H9 (cell line): ENCODE measurements at regions not wholly inside any gene's neighbourhood (a gene's known extent, or its start where the extent isn't known, plus 50 kb on each side); places are given as distances from the start of the nearest gene placed in this dataset.

Experiments
- DNase-seq: peaks from one replicate; pipeline ENCODE4 v3.0.0-alpha.2; 2017
- H2AFZ ChIP-seq: one replicate; pipeline ENCODE4 v1.6.1; 2013; ENCODE audit warnings: mild to moderate bottlenecking, low read length, control low read depth, moderate library complexity
- H2AK5ac ChIP-seq: 2 replicates; pipeline ENCODE4 v1.6.1; 2013; ENCODE audit warnings: low read length, control low read depth, mixed read lengths; ENCODE audit not compliant: insufficient read length
- H2BK120ac ChIP-seq: one replicate; pipeline ENCODE4 v1.6.1; 2013; ENCODE audit warnings: low read depth, mild to moderate bottlenecking, low read length, control low read depth, inconsistent platforms; ENCODE audit not compliant: poor library complexity, severe bottlenecking
- H2BK12ac ChIP-seq: 2 replicates; pipeline ENCODE4 v1.6.1; 2013; ENCODE audit warnings: low read length, control low read depth, mixed read lengths, low read depth; ENCODE audit not compliant: insufficient read length
- H2BK15ac ChIP-seq: 2 replicates; pipeline ENCODE4 v1.6.1; 2013; ENCODE audit warnings: low read depth, low read length, control low read depth
- H2BK20ac ChIP-seq: one replicate; pipeline ENCODE4 v1.6.1; 2013; ENCODE audit warnings: low read depth, mild to moderate bottlenecking, low read length, control low read depth, inconsistent platforms; ENCODE audit not compliant: poor library complexity, severe bottlenecking
- H2BK5ac ChIP-seq: 2 replicates; pipeline ENCODE4 v1.6.1; 2013; ENCODE audit warnings: low read length, control low read depth, mixed read lengths; ENCODE audit not compliant: insufficient read length
- H3K14ac ChIP-seq: 2 replicates; pipeline ENCODE4 v1.6.1; 2013; ENCODE audit warnings: low read length, control low read depth; ENCODE audit not compliant: insufficient read depth
- H3K18ac ChIP-seq: 2 replicates; pipeline ENCODE4 v1.6.1; 2013; ENCODE audit warnings: low read depth, mild to moderate bottlenecking, mixed read lengths, low read length, control low read depth; ENCODE audit not compliant: insufficient read length
- H3K23ac ChIP-seq: 2 replicates; pipeline ENCODE4 v1.6.1; 2013; ENCODE audit warnings: low read length, control low read depth, mixed read lengths, low read depth; ENCODE audit not compliant: insufficient read length
- H3K23me2 ChIP-seq: 2 replicates; pipeline ENCODE4 v1.6.1; 2013; ENCODE audit warnings: low read depth, mild to moderate bottlenecking, mixed read lengths, low read length, control low read depth; ENCODE audit not compliant: insufficient read length, poor library complexity, severe bottlenecking
- H3K27ac ChIP-seq: 2 replicates; pipeline ENCODE4 v1.5.1; 2013; ENCODE audit warnings: low read length, control low read depth, mixed read lengths, low read depth; ENCODE audit not compliant: insufficient read length
- H3K27me3 ChIP-seq: 2 replicates; pipeline ENCODE4 v1.6.1; 2013; ENCODE audit warnings: low read length, control low read depth, inconsistent platforms; ENCODE audit not compliant: insufficient read depth
- H3K4ac ChIP-seq: 2 replicates; pipeline ENCODE4 v1.6.1; 2013; ENCODE audit warnings: low read depth, mild to moderate bottlenecking, control low read depth, inconsistent platforms, low read length, moderate library complexity
- H3K4me1 ChIP-seq: 2 replicates; pipeline ENCODE4 v1.6.1; 2013; ENCODE audit warnings: low read length, control low read depth, inconsistent platforms; ENCODE audit not compliant: insufficient read depth
- H3K4me2 ChIP-seq: 2 replicates; pipeline ENCODE4 v1.6.1; 2013; ENCODE audit warnings: low read length, control low read depth, mixed read lengths; ENCODE audit not compliant: insufficient read length, insufficient read depth
- H3K56ac ChIP-seq: 2 replicates; pipeline ENCODE4 v1.6.1; 2013; ENCODE audit warnings: low read depth, mild to moderate bottlenecking, mixed read lengths, low read length, control low read depth; ENCODE audit not compliant: insufficient read length
- H3K79me1 ChIP-seq: 2 replicates; pipeline ENCODE4 v1.6.1; 2013; ENCODE audit warnings: low read depth, mild to moderate bottlenecking, moderate library complexity, low read length, control low read depth, inconsistent platforms; ENCODE audit not compliant: insufficient read depth, poor library complexity, severe bottlenecking
- H3K79me2 ChIP-seq: 2 replicates; pipeline ENCODE4 v1.6.1; 2013; ENCODE audit warnings: low read length, control low read depth, inconsistent platforms; ENCODE audit not compliant: insufficient read depth
- H3K9ac ChIP-seq: 2 replicates; pipeline ENCODE4 v1.6.1; 2013; ENCODE audit warnings: low read length, control low read depth, mixed read lengths; ENCODE audit not compliant: insufficient read length; ENCODE audit errors: extremely low read depth
- H3K9me3 ChIP-seq: one replicate; pipeline ENCODE4 v1.6.1; 2013; ENCODE audit warnings: low read depth, low read length, inconsistent platforms; ENCODE audit not compliant: control insufficient read depth
- H3T11ph ChIP-seq: one replicate; pipeline ENCODE4 v1.6.1; 2013; ENCODE audit warnings: mild to moderate bottlenecking, low read length, control low read depth, inconsistent platforms
- H4K20me1 ChIP-seq: one replicate; pipeline ENCODE4 v1.6.1; 2013; ENCODE audit not compliant: control insufficient read depth, insufficient read length, insufficient read depth
- H4K5ac ChIP-seq: 2 replicates; pipeline ENCODE4 v1.6.1; 2013; ENCODE audit warnings: low read depth, mild to moderate bottlenecking, mixed read lengths, low read length, control low read depth; ENCODE audit not compliant: insufficient read length
- H4K8ac ChIP-seq: replicated peaks from 2 replicates; pipeline ENCODE4 v1.6.1; 2013; ENCODE audit warnings: low read length, control low read depth, mixed read lengths, low read depth; ENCODE audit not compliant: insufficient read length
- H4K91ac ChIP-seq: 2 replicates; pipeline ENCODE4 v1.6.1; 2013; ENCODE audit warnings: low read depth, mild to moderate bottlenecking, moderate library complexity, mixed read lengths, low read length, control low read depth; ENCODE audit not compliant: insufficient read length
- H3K27ac Mint-ChIP-seq, 3 experiments: 2 replicates in 2 of 3; 3 replicates in 1 of 3; pipeline ENCODE4 v1.8.0; 2020 to 2021; ENCODE audit warnings: mixed read lengths in 3 of 3, mild to moderate bottlenecking in 1 of 3, moderate library complexity in 1 of 3
- H3K27me3 Mint-ChIP-seq: 2 replicates; pipeline ENCODE4 v1.8.0; 2021; ENCODE audit warnings: low read depth, mild to moderate bottlenecking, moderate library complexity, mixed read lengths
- H3K36me3 Mint-ChIP-seq, 3 experiments: 2 replicates in 2 of 3; 3 replicates in 1 of 3; pipeline ENCODE4 v1.8.0; 2020 to 2021; ENCODE audit warnings: low read depth in 3 of 3, mixed read lengths in 3 of 3; ENCODE audit not compliant: insufficient read depth in 1 of 3
- H3K4me1 Mint-ChIP-seq, 2 experiments: 2 replicates each; pipeline ENCODE4 v1.8.0; 2020; ENCODE audit warnings: mixed read lengths in 2 of 2
- H3K4me3 Mint-ChIP-seq, 2 experiments: 2 replicates in 1 of 2; 3 replicates in 1 of 2; pipeline ENCODE4 v1.8.0; 2020 to 2021; ENCODE audit warnings: mild to moderate bottlenecking in 2 of 2, mixed read lengths in 2 of 2, moderate library complexity in 1 of 2
- H3K9me3 Mint-ChIP-seq, 2 experiments: 2 replicates in 1 of 2; 3 replicates in 1 of 2; pipeline ENCODE4 v1.8.0; 2020; ENCODE audit warnings: mild to moderate bottlenecking in 2 of 2, mixed read lengths in 2 of 2, moderate library complexity in 1 of 2
- WGBS: extraction: QIAGEN DNeasy Blood & Tissue Kit; methylation state at CpG from one replicate; pipeline ENCODE4 v1.1.7; 2013; ENCODE audit warnings: missing lambda C conversion rate, low lambda C conversion rate, mixed read lengths; ENCODE audit not compliant: insufficient read length; ENCODE audit errors: extremely low coverage; 5-methylcytosine and 5-hydroxymethylcytosine counted together
- TF ChIP-seq, protein P1 (sequence below): fragments of 200-600 bp; sonication (generic); conservative IDR thresholded peaks from 3 replicates; pipeline ENCODE4 v1.8.0; 2021; ENCODE audit warnings: antibody characterized with exemption, mild to moderate bottlenecking

DNA sequence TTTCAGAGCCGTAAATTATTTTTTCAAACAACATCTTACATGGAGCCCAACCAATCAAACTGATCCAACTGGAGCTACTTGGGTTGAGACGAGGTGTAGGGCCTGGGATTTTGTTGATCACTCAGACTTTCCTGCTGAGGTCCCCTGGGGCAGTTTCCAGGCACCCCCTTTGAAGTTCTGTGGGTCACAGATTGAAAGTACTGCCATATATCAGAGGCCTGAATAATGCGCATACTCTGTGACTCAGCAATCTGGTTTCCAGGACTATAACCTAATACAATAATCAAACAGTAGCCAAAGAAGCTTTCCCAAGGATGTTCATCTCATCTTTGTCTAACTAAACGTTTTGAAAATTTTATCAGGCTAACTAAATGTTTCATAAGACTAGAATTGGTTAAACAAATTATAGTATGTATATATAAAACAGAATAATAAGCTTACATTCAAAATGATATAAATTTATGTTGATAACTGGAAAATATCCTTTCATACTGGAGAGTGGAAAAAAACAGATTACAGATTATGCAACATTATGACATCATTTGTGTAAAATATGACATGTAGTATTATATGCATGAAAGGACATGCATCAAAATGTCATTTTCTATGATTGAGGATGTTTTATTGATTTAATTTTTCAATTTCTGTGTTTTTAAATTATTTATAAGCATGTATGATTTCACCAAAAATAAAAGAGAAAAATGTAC, 617.1 kb downstream of the NTRK3 start:
- Histone ChIP-seq H2BK12ac (no peak overlapping the region), H4K20me1 (no peaks in the 10 kb centered on the region), H2AFZ (no peak overlapping the region), H4K91ac (no peak overlapping the region), H4K5ac (no peak overlapping the region), H3K4me2 (no peak overlapping the region), H3K27ac (no peak overlapping the region), H3K9ac (no peak overlapping the region), H3K4ac (no peak overlapping the region), H3K27me3 (no peaks in the 10 kb centered on the region), H2BK15ac (no peak overlapping the region), H2BK120ac (no peak overlapping the region), H2AK5ac (no peak overlapping the region), H3K4me1 (no peaks in the 10 kb centered on the region), H3K79me1 (no peaks in the 10 kb centered on the region), H2BK5ac (no peak overlapping the region), H3K14ac (no peak overlapping the region), H3K56ac (no peak overlapping the region), H2BK20ac (no peak overlapping the region), H3K9me3 (no peaks in the 10 kb centered on the region), H3T11ph (no peak overlapping the region), H4K8ac (no peak overlapping the region), H3K18ac (no peak overlapping the region), H3K23ac (no peak overlapping the region), H3K79me2 (no peaks in the 10 kb centered on the region), H3K23me2 (no peaks in the 10 kb centered on the region)
- no peaks in the 10 kb centered on the region for H3K9me3 Mint-ChIP-seq
- H3K4me3 Mint-ChIP-seq, result no peak overlapping the region
- WGBS, result no CpG with 5 or more reads among the region's 4 CpGs
- TF ChIP-seq, protein P1, sequence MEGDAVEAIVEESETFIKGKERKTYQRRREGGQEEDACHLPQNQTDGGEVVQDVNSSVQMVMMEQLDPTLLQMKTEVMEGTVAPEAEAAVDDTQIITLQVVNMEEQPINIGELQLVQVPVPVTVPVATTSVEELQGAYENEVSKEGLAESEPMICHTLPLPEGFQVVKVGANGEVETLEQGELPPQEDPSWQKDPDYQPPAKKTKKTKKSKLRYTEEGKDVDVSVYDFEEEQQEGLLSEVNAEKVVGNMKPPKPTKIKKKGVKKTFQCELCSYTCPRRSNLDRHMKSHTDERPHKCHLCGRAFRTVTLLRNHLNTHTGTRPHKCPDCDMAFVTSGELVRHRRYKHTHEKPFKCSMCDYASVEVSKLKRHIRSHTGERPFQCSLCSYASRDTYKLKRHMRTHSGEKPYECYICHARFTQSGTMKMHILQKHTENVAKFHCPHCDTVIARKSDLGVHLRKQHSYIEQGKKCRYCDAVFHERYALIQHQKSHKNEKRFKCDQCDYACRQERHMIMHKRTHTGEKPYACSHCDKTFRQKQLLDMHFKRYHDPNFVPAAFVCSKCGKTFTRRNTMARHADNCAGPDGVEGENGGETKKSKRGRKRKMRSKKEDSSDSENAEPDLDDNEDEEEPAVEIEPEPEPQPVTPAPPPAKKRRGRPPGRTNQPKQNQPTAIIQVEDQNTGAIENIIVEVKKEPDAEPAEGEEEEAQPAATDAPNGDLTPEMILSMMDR, result no peak
- no peak for DNase-seq
- no peaks in the 10 kb centered on the region for H3K36me3 Mint-ChIP-seq
- H3K27me3 Mint-ChIP-seq, result no peaks in the 10 kb centered on the region
- H3K4me1 Mint-ChIP-seq, result peaks cover 5 to 6% of the 10 kb centered on the region in 2 experiments
- no peak overlapping the region for H3K27ac Mint-ChIP-seq
